K562 (cell line): ENCODE measurements at regions not wholly inside any gene's neighbourhood (a gene's known extent, or its start where the extent isn't known, plus 50 kb on each side); places are given as distances from the start of the nearest gene placed in this dataset.

Experiments
- MYC ChIP-seq, 2 experiments: fragments of 250-450 bp in 1 of 2; sonication (Bioruptor Pico) in 1 of 2; IDR thresholded peaks; 2 replicates each; pipeline versions ENCODE4 v1.5.1 to v1.6.1; 2012 to 2021; ENCODE audit warnings: low read depth in 2 of 2, borderline replicate concordance in 1 of 2, improper control_type of control experiment in 1 of 2, low read length in 1 of 2, mild to moderate bottlenecking in 1 of 2, moderate library complexity in 1 of 2
- RAD21 ChIP-seq, 2 experiments: fragments of 250-450 bp in 1 of 2; fragments of 450-650 bp in 1 of 2; sonication (Bioruptor Pico) in 1 of 2; formaldehyde crosslinking in 1 of 2; IDR thresholded peaks in 1 of 2; conservative IDR thresholded peaks in 1 of 2; 2 replicates each; pipeline versions ENCODE4 v1.4.0 to v1.8.0; 2020 to 2022; ENCODE audit warnings: mild to moderate bottlenecking in 2 of 2, moderate library complexity in 1 of 2
- SRF ChIP-seq, 2 experiments: fragments of 250-450, 450-650 bp in 1 of 2; sonication (Bioruptor Pico) in 1 of 2; sonication (generic) in 1 of 2; formaldehyde crosslinking; IDR thresholded peaks; 2 replicates each; pipeline versions ENCODE4 v1.5.0 to v1.5.1; 2020 to 2022; ENCODE audit warnings: mild to moderate bottlenecking in 1 of 2, missing genetic modification reagents in 1 of 2
- ZNF41 ChIP-seq: fragments of 250-450 bp; sonication (Bioruptor Pico); conservative IDR thresholded peaks from 2 replicates; pipeline ENCODE4 v1.4.0; 2020; ENCODE audit warnings: mild to moderate bottlenecking
- ZNF431 ChIP-seq: sonication (generic); formaldehyde crosslinking; IDR thresholded peaks from 2 replicates; pipeline ENCODE4 v1.8.0; 2022; ENCODE audit warnings: mild to moderate bottlenecking, missing genetic modification reagents
- TF ChIP-seq, protein P1 (sequence below): sonication (generic); formaldehyde crosslinking; IDR thresholded peaks from 2 replicates; pipeline ENCODE4 v1.8.0; 2023; ENCODE audit warnings: mild to moderate bottlenecking, missing genetic modification reagents
- TF ChIP-seq, protein P2 (sequence below): sonication (generic); IDR thresholded peaks from 2 replicates; pipeline ENCODE4 v1.6.1; 2016
- TF ChIP-seq, protein P3 (sequence below): fragments of 250-450 bp; sonication (Bioruptor Pico); IDR thresholded peaks from 2 replicates; pipeline ENCODE4 v1.5.0; 2021

DNA sequence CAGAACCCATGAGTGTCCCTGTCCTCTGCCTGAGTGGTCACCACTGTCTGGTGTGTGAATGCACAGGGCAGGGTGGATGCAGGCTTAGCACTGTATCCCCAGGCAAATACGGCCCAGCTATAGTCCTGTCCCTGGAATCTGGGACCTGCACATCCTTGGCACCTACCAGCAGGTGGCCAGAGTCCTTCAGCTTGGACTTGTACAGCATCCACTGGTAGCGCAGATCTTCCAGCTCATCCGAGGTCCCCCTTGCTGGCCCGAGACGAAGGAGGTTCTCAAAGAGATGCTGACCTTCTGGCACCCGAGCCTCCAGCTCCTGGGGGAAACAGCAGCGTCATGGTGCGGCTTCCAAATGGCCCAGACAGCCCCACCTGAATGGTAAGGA, 83.4 kb downstream of the SYNE3 start (continued):
- TF ChIP-seq, protein P1, sequence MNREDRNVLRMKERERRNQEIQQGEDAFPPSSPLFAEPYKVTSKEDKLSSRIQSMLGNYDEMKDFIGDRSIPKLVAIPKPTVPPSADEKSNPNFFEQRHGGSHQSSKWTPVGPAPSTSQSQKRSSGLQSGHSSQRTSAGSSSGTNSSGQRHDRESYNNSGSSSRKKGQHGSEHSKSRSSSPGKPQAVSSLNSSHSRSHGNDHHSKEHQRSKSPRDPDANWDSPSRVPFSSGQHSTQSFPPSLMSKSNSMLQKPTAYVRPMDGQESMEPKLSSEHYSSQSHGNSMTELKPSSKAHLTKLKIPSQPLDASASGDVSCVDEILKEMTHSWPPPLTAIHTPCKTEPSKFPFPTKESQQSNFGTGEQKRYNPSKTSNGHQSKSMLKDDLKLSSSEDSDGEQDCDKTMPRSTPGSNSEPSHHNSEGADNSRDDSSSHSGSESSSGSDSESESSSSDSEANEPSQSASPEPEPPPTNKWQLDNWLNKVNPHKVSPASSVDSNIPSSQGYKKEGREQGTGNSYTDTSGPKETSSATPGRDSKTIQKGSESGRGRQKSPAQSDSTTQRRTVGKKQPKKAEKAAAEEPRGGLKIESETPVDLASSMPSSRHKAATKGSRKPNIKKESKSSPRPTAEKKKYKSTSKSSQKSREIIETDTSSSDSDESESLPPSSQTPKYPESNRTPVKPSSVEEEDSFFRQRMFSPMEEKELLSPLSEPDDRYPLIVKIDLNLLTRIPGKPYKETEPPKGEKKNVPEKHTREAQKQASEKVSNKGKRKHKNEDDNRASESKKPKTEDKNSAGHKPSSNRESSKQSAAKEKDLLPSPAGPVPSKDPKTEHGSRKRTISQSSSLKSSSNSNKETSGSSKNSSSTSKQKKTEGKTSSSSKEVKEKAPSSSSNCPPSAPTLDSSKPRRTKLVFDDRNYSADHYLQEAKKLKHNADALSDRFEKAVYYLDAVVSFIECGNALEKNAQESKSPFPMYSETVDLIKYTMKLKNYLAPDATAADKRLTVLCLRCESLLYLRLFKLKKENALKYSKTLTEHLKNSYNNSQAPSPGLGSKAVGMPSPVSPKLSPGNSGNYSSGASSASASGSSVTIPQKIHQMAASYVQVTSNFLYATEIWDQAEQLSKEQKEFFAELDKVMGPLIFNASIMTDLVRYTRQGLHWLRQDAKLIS (CRISPR knock-in tag) = no peak
- TF ChIP-seq ZNF41 (CRISPR knock-in tag) = no peak
- TF ChIP-seq, protein P2, sequence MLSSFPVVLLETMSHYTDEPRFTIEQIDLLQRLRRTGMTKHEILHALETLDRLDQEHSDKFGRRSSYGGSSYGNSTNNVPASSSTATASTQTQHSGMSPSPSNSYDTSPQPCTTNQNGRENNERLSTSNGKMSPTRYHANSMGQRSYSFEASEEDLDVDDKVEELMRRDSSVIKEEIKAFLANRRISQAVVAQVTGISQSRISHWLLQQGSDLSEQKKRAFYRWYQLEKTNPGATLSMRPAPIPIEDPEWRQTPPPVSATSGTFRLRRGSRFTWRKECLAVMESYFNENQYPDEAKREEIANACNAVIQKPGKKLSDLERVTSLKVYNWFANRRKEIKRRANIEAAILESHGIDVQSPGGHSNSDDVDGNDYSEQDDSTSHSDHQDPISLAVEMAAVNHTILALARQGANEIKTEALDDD = no peak
- TF ChIP-seq MYC (IDR thresholded peaks at IDR 0.05; ENCODE audit: low read depth, low read length) = no peak
- TF ChIP-seq MYC (CRISPR knock-in tag; IDR thresholded peaks at IDR 0.05; ENCODE audit: borderline replicate concordance, low read depth) = no peak
- TF ChIP-seq RAD21 (CRISPR knock-in tag; conservative IDR thresholded peaks at IDR 0.05 in 1 of 2, IDR thresholded peaks at IDR 0.05 in 1 of 2) = no peak
- no peak for TF ChIP-seq ZNF431
- no peak for TF ChIP-seq SRF (CRISPR knock-in tag; IDR thresholded peaks at IDR 0.05)
- TF ChIP-seq, protein P3, sequence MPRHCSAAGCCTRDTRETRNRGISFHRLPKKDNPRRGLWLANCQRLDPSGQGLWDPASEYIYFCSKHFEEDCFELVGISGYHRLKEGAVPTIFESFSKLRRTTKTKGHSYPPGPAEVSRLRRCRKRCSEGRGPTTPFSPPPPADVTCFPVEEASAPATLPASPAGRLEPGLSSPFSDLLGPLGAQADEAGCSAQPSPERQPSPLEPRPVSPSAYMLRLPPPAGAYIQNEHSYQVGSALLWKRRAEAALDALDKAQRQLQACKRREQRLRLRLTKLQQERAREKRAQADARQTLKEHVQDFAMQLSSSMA (CRISPR knock-in tag) = no peak
